GM12878 (cell line): ENCODE measurements at regions not wholly inside any gene's neighbourhood (a gene's known extent, or its start where the extent isn't known, plus 50 kb on each side); places are given as distances from the start of the nearest gene placed in this dataset.

ENCODE experiments used
- BACH1 ChIP-seq: fragments of 450-650 bp; IDR thresholded peaks from 2 replicates; pipeline ENCODE4 v1.6.1; 2017; ENCODE audit warnings: mild to moderate bottlenecking, borderline replicate concordance
- CHD4 ChIP-seq: fragments of 200-600 bp; sonication (generic); IDR thresholded peaks from 2 replicates; pipeline ENCODE4 v1.6.1; 2016; ENCODE audit warnings: mild to moderate bottlenecking
- EP300 ChIP-seq, 2 experiments: fragments of 150-350 bp in 1 of 2; IDR thresholded peaks; 2 replicates each; pipeline ENCODE4 v1.6.1; 2011 to 2012; ENCODE audit warnings: low read depth in 2 of 2, low read length in 2 of 2, borderline replicate concordance in 1 of 2, improper control_type of control experiment in 1 of 2, inconsistent platforms in 1 of 2; ENCODE audit not compliant: control insufficient read depth in 1 of 2
- SMC3 ChIP-seq: IDR thresholded peaks from 2 replicates; pipeline ENCODE4 v1.6.1; 2011; ENCODE audit warnings: low read length, improper control_type of control experiment, borderline replicate concordance
- SP1 ChIP-seq: IDR thresholded peaks from one replicate; pipeline ENCODE4 v1.6.1; 2011; ENCODE audit warnings: low read depth, low read length
- SRF ChIP-seq, 2 experiments: IDR thresholded peaks; 2 replicates each; pipeline ENCODE4 v1.6.1; 2011; ENCODE audit warnings: low read depth in 2 of 2, low read length in 2 of 2, mild to moderate bottlenecking in 1 of 2, moderate library complexity in 1 of 2
- YY1 ChIP-seq: IDR thresholded peaks from 2 replicates; pipeline ENCODE4 v1.6.1; 2011; ENCODE audit warnings: low read depth, mild to moderate bottlenecking, low read length
- ZSCAN29 ChIP-seq: fragments of 450-650 bp; IDR thresholded peaks from 2 replicates; pipeline ENCODE4 v1.6.1; 2017; ENCODE audit warnings: mild to moderate bottlenecking, moderate library complexity
- TF ChIP-seq, protein P1 (sequence below): fragments of 450-650 bp; formaldehyde crosslinking; IDR thresholded peaks from 2 replicates; pipeline ENCODE4 v1.4.0; 2020; ENCODE audit warnings: mild to moderate bottlenecking, moderate library complexity
- TF ChIP-seq, protein P2 (sequence below), 3 experiments: IDR thresholded peaks in 2 of 3; conservative IDR thresholded peaks in 1 of 3; 2 replicates each; pipeline ENCODE4 v1.5.1; 2011; ENCODE audit warnings: low read depth in 3 of 3, low read length in 3 of 3, mild to moderate bottlenecking in 3 of 3, control low read depth in 2 of 3, moderate library complexity in 2 of 3, inconsistent platforms in 1 of 3, mixed read lengths in 1 of 3; ENCODE audit not compliant: control insufficient read depth in 2 of 3, insufficient read depth in 1 of 3; ENCODE audit errors: extremely low read depth in 1 of 3
- TF ChIP-seq, protein P3 (sequence below): IDR thresholded peaks from 2 replicates; pipeline ENCODE4 v1.6.1; 2011; ENCODE audit warnings: borderline replicate concordance, low read depth, mild to moderate bottlenecking, moderate library complexity, mixed read lengths, low read length; ENCODE audit not compliant: insufficient read depth; ENCODE audit errors: extremely low read length

DNA sequence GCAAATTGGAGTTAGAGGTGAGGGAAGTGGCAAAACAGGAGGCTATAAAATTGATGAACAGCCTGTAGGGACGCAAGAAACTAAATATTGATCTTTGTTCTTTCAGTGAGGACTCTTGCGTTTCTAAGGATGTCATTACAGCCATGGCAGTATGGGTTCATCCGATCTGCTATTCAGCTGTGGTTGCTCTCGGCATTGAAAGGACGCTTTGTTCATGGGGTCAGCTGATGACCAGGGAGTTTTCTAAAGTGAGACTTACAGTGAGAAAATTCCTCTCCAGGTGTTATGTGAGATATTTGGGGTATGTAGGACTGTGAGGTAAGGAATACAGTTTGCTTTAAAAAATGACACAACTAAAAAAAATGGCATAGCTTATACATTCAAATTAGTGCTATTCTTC is 52.7 kb upstream of the PELI1 start:
- TF ChIP-seq BACH1 (no peak), SRF (IDR thresholded peaks at IDR 0.05; ENCODE audit: low read depth in 2 of 2, low read length in 2 of 2) (no peak), SMC3 (no peak), ZSCAN29 (no peak), EP300 (IDR thresholded peaks at IDR 0.05; ENCODE audit: borderline replicate concordance in 1 of 2, control insufficient read depth in 1 of 2, low read depth in 2 of 2, low read length in 2 of 2) (no peak), SP1 (no peak), YY1 (no peak), CHD4 (no peak)
- TF ChIP-seq, protein P1, sequence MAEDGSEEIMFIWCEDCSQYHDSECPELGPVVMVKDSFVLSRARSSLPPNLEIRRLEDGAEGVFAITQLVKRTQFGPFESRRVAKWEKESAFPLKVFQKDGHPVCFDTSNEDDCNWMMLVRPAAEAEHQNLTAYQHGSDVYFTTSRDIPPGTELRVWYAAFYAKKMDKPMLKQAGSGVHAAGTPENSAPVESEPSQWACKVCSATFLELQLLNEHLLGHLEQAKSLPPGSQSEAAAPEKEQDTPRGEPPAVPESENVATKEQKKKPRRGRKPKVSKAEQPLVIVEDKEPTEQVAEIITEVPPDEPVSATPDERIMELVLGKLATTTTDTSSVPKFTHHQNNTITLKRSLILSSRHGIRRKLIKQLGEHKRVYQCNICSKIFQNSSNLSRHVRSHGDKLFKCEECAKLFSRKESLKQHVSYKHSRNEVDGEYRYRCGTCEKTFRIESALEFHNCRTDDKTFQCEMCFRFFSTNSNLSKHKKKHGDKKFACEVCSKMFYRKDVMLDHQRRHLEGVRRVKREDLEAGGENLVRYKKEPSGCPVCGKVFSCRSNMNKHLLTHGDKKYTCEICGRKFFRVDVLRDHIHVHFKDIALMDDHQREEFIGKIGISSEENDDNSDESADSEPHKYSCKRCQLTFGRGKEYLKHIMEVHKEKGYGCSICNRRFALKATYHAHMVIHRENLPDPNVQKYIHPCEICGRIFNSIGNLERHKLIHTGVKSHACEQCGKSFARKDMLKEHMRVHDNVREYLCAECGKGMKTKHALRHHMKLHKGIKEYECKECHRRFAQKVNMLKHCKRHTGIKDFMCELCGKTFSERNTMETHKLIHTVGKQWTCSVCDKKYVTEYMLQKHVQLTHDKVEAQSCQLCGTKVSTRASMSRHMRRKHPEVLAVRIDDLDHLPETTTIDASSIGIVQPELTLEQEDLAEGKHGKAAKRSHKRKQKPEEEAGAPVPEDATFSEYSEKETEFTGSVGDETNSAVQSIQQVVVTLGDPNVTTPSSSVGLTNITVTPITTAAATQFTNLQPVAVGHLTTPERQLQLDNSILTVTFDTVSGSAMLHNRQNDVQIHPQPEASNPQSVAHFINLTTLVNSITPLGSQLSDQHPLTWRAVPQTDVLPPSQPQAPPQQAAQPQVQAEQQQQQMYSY (CRISPR knock-in tag) = no peak
- TF ChIP-seq, protein P2, sequence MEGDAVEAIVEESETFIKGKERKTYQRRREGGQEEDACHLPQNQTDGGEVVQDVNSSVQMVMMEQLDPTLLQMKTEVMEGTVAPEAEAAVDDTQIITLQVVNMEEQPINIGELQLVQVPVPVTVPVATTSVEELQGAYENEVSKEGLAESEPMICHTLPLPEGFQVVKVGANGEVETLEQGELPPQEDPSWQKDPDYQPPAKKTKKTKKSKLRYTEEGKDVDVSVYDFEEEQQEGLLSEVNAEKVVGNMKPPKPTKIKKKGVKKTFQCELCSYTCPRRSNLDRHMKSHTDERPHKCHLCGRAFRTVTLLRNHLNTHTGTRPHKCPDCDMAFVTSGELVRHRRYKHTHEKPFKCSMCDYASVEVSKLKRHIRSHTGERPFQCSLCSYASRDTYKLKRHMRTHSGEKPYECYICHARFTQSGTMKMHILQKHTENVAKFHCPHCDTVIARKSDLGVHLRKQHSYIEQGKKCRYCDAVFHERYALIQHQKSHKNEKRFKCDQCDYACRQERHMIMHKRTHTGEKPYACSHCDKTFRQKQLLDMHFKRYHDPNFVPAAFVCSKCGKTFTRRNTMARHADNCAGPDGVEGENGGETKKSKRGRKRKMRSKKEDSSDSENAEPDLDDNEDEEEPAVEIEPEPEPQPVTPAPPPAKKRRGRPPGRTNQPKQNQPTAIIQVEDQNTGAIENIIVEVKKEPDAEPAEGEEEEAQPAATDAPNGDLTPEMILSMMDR (IDR thresholded peaks at IDR 0.05 in 2 of 3, conservative IDR thresholded peaks at IDR 0.05 in 1 of 3; ENCODE audit: control insufficient read depth in 2 of 3, extremely low read depth in 1 of 3, insufficient read depth in 1 of 3, low read depth in 3 of 3, low read length in 3 of 3) = no peak
- TF ChIP-seq, protein P3, sequence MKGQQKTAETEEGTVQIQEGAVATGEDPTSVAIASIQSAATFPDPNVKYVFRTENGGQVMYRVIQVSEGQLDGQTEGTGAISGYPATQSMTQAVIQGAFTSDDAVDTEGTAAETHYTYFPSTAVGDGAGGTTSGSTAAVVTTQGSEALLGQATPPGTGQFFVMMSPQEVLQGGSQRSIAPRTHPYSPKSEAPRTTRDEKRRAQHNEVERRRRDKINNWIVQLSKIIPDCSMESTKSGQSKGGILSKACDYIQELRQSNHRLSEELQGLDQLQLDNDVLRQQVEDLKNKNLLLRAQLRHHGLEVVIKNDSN = no peak
